Parathyroid adenoma (tissue), 2 donors: ENCODE measurements at regions not wholly inside any gene's neighbourhood (a gene's known extent, or its start where the extent isn't known, plus 50 kb on each side); places are given as distances from the start of the nearest gene placed in this dataset.
"Not testable (repeated sequence)": the region's sequence is repeated elsewhere in the genome, so short reads cannot be mapped to it uniquely, and the experiment has no call there.

Experiments used
- H2AFZ ChIP-seq: fragments of 300-600 bp; sonication (generic); one replicate; pipeline ENCODE4 v1.7.0; 2017; ENCODE audit warnings: antibody characterized with exemption, mild to moderate bottlenecking
- H3K27ac ChIP-seq: fragments of 300-600 bp; sonication (generic); one replicate; pipeline ENCODE4 v1.7.0; 2017
- H3K27me3 ChIP-seq: fragments of 300-600 bp; sonication (generic); one replicate; pipeline ENCODE4 v1.7.0; 2017; ENCODE audit warnings: low read length; ENCODE audit not compliant: control insufficient read depth, insufficient read depth
- H3K36me3 ChIP-seq: fragments of 300-600 bp; sonication (generic); one replicate; pipeline ENCODE4 v1.7.0; 2017; ENCODE audit warnings: low read length; ENCODE audit not compliant: control insufficient read depth, insufficient read depth
- H3K4me1 ChIP-seq: fragments of 300-600 bp; sonication (generic); one replicate; pipeline ENCODE4 v1.7.0; 2017; ENCODE audit warnings: control low read depth
- H3K4me2 ChIP-seq: fragments of 300-600 bp; sonication (generic); one replicate; pipeline ENCODE4 v1.7.0; 2017; ENCODE audit warnings: low read length
- H3K4me3 ChIP-seq: fragments of 300-600 bp; sonication (generic); one replicate; pipeline ENCODE4 v1.7.0; 2017; ENCODE audit warnings: low read depth, low read length
- H3K79me2 ChIP-seq: fragments of 300-600 bp; sonication (generic); one replicate; pipeline ENCODE4 v1.7.0; 2017; ENCODE audit warnings: control low read depth
- H3K9ac ChIP-seq: fragments of 300-600 bp; sonication (generic); one replicate; pipeline ENCODE4 v1.7.0; 2017; ENCODE audit warnings: mild to moderate bottlenecking
- H3K9me3 ChIP-seq: fragments of 300-600 bp; sonication (generic); one replicate; pipeline ENCODE4 v1.7.0; 2017; ENCODE audit warnings: low read length; ENCODE audit not compliant: control insufficient read depth
- CTCF ChIP-seq: fragments of 300-600 bp; sonication (generic); IDR thresholded peaks from one replicate; pipeline ENCODE4 v1.7.0; 2017; ENCODE audit warnings: antibody characterized with exemption, mild to moderate bottlenecking
- donor health status: primary hyperparathyroidism.

- no peaks in the 10 kb centered on the region for H3K36me3 ChIP-seq
- H3K4me1 ChIP-seq, result no peaks in the 10 kb centered on the region
- no peaks in the 10 kb centered on the region for H3K79me2 ChIP-seq
- no peak overlapping the region for H3K27ac ChIP-seq
- H3K4me2 ChIP-seq, result no peak overlapping the region
- no peak overlapping the region for H3K9ac ChIP-seq
- no peak for TF ChIP-seq CTCF
- no peak overlapping the region for H3K4me3 ChIP-seq
- H3K27me3 ChIP-seq, result no peaks in the 10 kb centered on the region
- H2AFZ ChIP-seq, result no peak overlapping the region
- no peaks in the 10 kb centered on the region for H3K9me3 ChIP-seq
Observed at GRCh38 chr5:97991236-97991635, 782.2 kb upstream of the RGMB start.

DNA sequence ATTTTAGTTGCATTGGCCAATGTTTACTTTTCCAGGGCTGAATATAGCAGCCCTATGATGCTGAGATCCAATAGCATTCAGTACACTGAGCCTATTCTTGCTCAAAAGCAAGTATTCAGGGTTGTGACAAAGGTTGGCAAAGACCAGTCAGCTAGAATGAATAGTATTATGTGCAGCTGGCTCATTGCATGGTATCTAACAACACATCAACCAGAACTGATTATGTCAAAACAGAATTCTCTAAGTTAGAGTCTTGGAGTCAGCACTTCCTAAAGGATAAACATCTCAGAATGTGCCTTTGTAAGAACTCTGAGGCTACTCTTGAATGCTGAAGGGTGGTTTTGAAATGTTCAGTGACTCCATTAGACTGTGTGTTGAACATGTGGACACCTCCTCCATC, 774.5 kb upstream of the RGMB start:
- Histone ChIP-seq H3K27me3 (no peaks in the 10 kb centered on the region), H3K9ac (no peak overlapping the region), H3K4me2 (no peak overlapping the region), H3K36me3 (no peaks in the 10 kb centered on the region), H3K27ac (no peak overlapping the region), H3K4me3 (no peak overlapping the region), H3K4me1 (no peaks in the 10 kb centered on the region), H2AFZ (no peak overlapping the region), H3K79me2 (no peaks in the 10 kb centered on the region), H3K9me3 (no peaks in the 10 kb centered on the region)
- TF ChIP-seq CTCF, result no peak

GRCh38 chr5:98004463-98004862, 769.0 kb upstream of the RGMB start:
- no peaks in the 10 kb centered on the region for H3K9me3 ChIP-seq
- no peak overlapping the region for H3K4me3 ChIP-seq
- no peaks in the 10 kb centered on the region for H3K4me1 ChIP-seq
- no peaks in the 10 kb centered on the region for H3K36me3 ChIP-seq
- no peak overlapping the region for H2AFZ ChIP-seq
- no peak overlapping the region for H3K4me2 ChIP-seq
- H3K27me3 ChIP-seq, result no peaks in the 10 kb centered on the region
- no peak overlapping the region for H3K9ac ChIP-seq
- H3K79me2 ChIP-seq, result no peaks in the 10 kb centered on the region
- H3K27ac ChIP-seq, result no peak overlapping the region
- TF ChIP-seq CTCF, result no peak

DNA sequence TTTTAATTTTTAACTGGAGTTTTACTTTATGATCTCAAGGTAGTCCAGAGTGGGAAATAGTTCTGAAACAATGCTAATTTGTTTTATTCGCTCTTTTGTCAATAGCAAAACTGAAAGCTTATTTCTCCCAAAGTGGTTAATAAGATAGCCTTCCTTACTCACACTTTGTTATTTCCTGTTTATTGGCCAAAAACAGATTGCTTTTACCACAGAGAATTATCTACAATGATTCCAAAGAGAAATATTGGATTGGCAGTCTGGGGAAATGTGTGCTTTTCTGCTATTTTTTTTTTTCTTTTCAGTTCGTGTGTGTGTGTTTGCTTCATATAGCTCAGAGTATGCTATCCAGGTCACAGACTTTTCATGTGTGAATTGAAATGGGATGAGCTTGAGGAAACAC, 756.7 kb upstream of the RGMB start:
- H2AFZ ChIP-seq, result no peak overlapping the region
- H3K36me3 ChIP-seq, result no peaks in the 10 kb centered on the region
- no peaks in the 10 kb centered on the region for H3K79me2 ChIP-seq
- H3K27ac ChIP-seq, result no peak overlapping the region
- H3K9me3 ChIP-seq, result no peaks in the 10 kb centered on the region
- H3K4me2 ChIP-seq, result no peak overlapping the region
- no peak overlapping the region for H3K9ac ChIP-seq
- no peaks in the 10 kb centered on the region for H3K27me3 ChIP-seq
- H3K4me1 ChIP-seq, result no peaks in the 10 kb centered on the region
- no peak overlapping the region for H3K4me3 ChIP-seq
- TF ChIP-seq CTCF, result no peak

DNA sequence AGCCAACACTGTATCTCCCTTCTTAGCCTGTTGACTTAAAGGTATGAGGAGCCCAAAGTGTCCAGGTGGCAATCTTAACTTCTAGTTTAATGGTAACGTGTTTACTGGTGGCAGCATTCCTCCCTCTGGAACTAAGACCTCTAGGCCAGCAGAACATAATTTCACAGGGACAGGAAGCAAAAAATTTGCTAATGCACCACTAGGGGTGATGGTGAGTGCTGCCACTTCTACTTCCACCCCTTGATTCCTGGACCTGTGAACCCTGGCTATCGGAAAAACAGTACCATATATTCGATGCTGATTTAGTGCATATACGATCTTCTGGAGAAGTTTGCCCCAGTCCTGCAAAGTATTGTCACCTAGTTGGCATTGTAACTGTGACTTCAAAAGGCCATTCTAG, 743.2 kb upstream of the RGMB start:
- not testable (repeated sequence) for H3K27ac ChIP-seq, H2AFZ ChIP-seq, H3K36me3 ChIP-seq, H3K27me3 ChIP-seq, H3K4me2 ChIP-seq, H3K9ac ChIP-seq, H3K4me3 ChIP-seq, H3K4me1 ChIP-seq, H3K9me3 ChIP-seq, H3K79me2 ChIP-seq

GRCh38 chr5:98031036-98031435, 742.4 kb upstream of the RGMB start:
- H3K27me3 ChIP-seq, H3K27ac ChIP-seq, H2AFZ ChIP-seq, H3K4me2 ChIP-seq, H3K36me3 ChIP-seq, H3K4me1 ChIP-seq, H3K79me2 ChIP-seq, H3K9ac ChIP-seq, H3K9me3 ChIP-seq, H3K4me3 ChIP-seq: not testable (repeated sequence)
